ENCODE measurements at regions not wholly inside any gene's neighbourhood (a gene's known extent, or its start where the extent isn't known, plus 50 kb on each side); places are given as distances from the start of the nearest gene placed in this dataset.
A peak's percentile ranks its signal among the peaks of the same experiment; 100 is the strongest.
"Not testable (repeated sequence)": the region's sequence is repeated elsewhere in the genome, so short reads cannot be mapped to it uniquely, and the experiment has no call there.

DNA sequence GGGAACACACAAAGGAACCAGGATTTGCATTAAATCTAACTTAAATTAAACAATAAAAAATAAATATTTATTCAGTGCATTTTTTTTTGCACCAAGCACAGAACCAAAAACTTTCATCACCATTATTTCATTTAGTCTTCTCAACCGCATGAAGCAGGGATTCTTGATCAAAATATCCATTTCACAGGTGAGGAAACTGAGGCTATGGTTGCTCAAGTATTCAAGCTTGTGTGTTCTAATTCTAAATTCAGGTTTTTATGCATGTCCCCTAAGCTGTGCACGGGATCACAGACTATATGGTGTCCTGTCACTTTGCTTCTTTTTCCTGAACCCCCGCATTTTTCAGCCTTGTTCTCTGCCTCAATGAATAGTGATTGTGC is 64.3 kb upstream of the BCL6 start:
- DNase-seq (ENCODE audit: low spot score) (no peak), ATAC-seq (no peak)
- Mint-ChIP-seq H3K4me1 (ENCODE audit: low read depth in 2 of 2) (peaks cover 15 to 36% of the 10 kb centered on the region in 2 donors), H3K27ac (no peak overlapping the region), H3K9me3 (peaks cover 3% of the 10 kb centered on the region), H3K4me3 (no peak overlapping the region), H3K27me3 (no peaks in the 10 kb centered on the region), H3K36me3 (peaks cover 14% of the 10 kb centered on the region)

DNA sequence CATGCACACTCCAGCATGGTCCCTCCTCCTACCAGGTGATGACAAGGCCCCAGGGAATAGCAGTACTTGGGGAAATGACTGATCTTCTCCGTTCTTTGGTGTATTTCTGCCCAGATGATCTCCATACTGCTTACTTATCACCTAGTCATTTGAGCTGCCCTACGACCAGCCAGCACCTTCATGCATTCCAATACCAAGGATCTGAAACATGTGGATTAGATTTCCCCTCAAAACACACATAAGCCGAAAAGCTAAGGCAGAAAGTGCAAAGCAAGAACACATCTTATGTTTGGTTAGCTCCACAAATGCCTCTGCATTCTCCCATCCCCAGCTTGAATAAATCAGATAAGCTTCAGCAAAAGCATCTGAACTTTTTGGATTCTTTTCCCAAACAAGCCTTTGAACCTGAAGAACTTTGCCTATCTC is 64.8 kb upstream of the BCL6 start:
- H3K36me3 Mint-ChIP-seq: peaks cover 14% of the 10 kb centered on the region
- peaks cover 12 to 31% of the 10 kb centered on the region in 2 donors for H3K4me1 Mint-ChIP-seq (ENCODE audit: low read depth in 2 of 2)
- ATAC-seq (no peak), DNase-seq (ENCODE audit: low spot score) (no peak)
- H3K27me3 Mint-ChIP-seq: no peaks in the 10 kb centered on the region
- H3K4me3 Mint-ChIP-seq: no peak overlapping the region
- peaks cover 3% of the 10 kb centered on the region for H3K9me3 Mint-ChIP-seq
- H3K27ac Mint-ChIP-seq: no peak overlapping the region

DNA sequence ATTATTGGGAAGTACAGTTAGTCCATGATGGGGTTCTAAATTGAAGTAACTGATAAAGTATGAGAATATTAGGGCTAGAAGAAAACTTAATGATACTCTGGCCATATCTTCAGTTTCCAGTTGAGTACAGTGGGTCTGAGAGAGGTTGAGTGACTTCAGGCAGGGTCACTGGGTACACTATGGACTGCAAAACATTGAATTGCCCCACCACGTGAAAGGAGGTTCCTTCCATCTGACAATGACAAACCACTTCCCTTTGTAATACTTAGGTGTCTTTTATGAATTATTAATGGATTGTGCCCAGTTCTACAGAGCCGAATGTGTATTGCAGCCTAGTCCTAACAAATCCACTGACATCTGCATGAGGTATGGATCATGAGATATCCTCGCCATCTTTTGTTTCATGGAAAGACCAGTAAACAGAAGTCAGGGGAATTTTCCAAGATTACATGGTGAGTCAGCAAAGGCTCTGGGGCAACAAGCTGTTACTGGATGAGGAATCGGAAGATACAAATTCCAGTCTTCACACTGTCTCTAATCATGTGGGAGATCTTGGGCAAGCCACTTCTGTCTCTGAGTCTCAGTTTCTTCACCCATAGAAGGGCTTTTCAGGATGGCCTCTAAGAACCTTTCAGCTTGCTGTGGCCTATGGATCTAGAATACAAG is 66.5 kb upstream of the BCL6 start:
- H3K27me3 Mint-ChIP-seq: no peaks in the 10 kb centered on the region
- no peaks in the 10 kb centered on the region for H3K9me3 Mint-ChIP-seq
- no peak overlapping the region for H3K4me3 Mint-ChIP-seq
- no peak for DNase-seq (ENCODE audit: low spot score)
- peaks cover 3% of the 10 kb centered on the region for H3K36me3 Mint-ChIP-seq
- no peak for ATAC-seq
- H3K4me1 Mint-ChIP-seq (ENCODE audit: low read depth in 2 of 2): peaks cover 8 to 18% of the 10 kb centered on the region in 2 donors
- H3K27ac Mint-ChIP-seq: no peak overlapping the region

DNA sequence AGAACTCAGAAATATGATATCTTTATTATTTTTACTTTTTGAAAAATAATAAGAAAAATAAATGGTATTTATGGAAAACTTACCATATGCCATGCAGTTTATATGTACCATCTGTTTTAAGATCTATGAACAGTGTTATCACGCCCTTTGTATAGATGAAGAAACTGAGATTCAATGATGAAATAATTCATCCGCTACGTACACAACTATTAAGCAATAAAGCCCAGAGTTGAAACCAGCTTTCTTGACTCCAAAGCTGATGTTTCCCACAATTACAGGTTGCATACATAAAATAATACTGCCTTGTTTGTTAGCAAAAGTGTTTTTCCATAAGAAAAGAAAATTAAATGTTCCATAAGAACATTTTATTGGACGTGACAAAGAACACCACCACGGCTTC is 67.2 kb upstream of the BCL6 start:
- DNase-seq (ENCODE audit: low spot score): no peak
- ATAC-seq: no peak
- Mint-ChIP-seq H3K27me3 (no peaks in the 10 kb centered on the region), H3K27ac (no peak overlapping the region), H3K36me3 (peaks cover under 1% of the 10 kb centered on the region), H3K9me3 (peaks cover 2% of the 10 kb centered on the region), H3K4me3 (no peak overlapping the region), H3K4me1 (ENCODE audit: low read depth in 2 of 2) (peaks cover 8 to 11% of the 10 kb centered on the region in 2 donors)

DNA sequence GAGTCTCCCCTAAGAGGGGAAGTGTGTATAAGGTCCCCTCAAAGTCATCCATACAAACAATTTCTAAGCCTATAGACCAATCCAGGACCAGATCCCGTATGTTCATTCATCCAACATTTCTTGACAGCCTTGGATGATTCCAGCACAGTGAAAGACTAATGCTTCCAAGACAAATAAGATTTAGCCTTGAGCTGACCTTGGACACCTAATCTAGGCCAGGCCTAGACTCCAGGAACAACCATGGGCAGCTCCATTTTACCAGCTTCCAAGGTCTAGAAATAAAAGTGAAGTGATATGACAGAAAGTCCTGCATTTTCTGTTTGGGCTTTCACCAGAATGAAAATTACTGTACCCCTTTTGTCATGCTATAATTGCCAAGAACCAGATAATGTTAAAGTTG is 67.9 kb upstream of the BCL6 start:
- H3K9me3 Mint-ChIP-seq: peaks cover 5% of the 10 kb centered on the region
- H3K4me1 Mint-ChIP-seq (ENCODE audit: low read depth in 2 of 2): peaks cover 8 to 10% of the 10 kb centered on the region in 2 donors
- H3K27ac Mint-ChIP-seq: no peak overlapping the region
- H3K4me3 Mint-ChIP-seq: no peak overlapping the region
- H3K27me3 Mint-ChIP-seq: no peaks in the 10 kb centered on the region
- no peak for ATAC-seq
- no peak for DNase-seq (ENCODE audit: low spot score)
- H3K36me3 Mint-ChIP-seq: peaks cover 4% of the 10 kb centered on the region

DNA sequence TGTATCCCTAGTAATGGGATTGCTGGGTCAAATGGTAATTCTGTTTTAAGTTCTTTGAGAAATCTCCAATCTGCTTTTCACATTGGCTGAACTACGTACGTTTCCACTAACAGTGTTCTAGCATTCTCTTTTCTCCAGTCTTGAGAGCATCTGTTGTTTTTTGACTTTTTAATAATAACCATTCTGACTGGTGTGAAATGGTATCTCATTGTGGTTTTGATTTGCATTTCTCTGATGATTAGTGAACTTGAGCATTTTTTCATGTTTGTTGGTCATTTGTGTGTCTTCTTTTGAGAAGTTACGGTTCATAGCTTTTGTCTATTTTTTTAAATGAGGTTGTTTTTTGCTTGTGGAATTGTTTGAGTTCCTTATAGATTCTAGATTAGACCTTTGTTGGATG is 72.5 kb upstream of the BCL6 start:
- not testable (repeated sequence) for H3K9me3 Mint-ChIP-seq; H3K27ac Mint-ChIP-seq; H3K36me3 Mint-ChIP-seq; ATAC-seq; DNase-seq (ENCODE audit: low spot score); H3K27me3 Mint-ChIP-seq; H3K4me3 Mint-ChIP-seq
- H3K4me1 Mint-ChIP-seq (ENCODE audit: low read depth in 2 of 2): peaks cover 17 to 18% of the 10 kb centered on the region in 2 donors

DNA sequence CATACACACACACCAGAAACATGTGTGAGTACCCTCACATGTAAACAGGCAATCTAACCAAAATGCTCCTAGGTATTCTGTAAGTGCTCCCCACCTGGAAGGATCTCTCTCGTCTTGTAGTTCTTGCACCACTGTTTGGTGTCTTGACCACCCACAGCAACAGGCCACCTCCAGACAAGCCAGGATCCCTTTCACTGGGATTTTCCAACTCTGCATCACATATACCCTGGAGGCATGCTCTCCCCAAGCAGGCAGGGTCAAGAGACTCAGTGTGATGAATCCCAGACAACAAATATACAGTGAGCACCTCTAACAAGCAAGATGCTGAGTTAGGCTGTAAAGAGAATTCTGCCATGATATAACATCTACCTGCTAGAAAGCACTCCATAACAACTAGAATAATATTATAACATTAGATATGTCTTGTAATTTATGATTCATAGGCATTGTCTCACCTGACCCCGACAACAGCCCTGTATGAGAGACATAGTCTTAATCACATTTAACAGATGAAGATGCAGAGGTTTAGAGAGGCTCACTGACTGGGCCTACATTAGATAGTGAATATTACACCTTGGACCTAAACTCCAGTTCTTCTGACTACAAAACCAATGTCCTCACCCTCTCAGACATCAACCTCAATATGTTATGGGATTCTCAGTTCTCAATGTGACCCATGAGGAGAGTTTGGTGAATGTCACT is 76.5 kb upstream of the BCL6 start:
- peak overlapping the region; percentile 70 to 79 for H3K27ac Mint-ChIP-seq
- no peak for DNase-seq (ENCODE audit: low spot score)
- ATAC-seq: no peak

DNA sequence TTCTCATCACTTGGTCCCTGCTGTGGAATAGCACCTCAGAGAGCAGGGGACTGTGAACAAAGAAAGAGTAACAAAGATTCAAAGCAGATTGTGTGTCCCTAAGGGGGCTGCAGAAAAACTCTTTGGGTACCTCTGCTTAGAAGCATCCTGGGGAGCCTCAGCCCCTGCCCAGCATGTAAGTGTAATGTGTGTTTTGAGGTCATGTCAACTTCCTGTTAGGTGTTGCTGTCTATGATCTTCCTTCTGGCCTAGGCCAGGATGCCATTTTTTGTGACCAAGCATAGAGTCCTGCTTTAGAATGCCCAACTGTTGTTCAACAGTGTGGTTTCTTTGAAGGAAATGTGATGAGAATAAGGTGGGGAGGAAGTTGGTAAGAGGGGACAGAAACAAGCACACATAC is 77.1 kb upstream of the BCL6 start:
- H3K36me3 Mint-ChIP-seq: peaks cover 8% of the 10 kb centered on the region
- H3K4me1 Mint-ChIP-seq (ENCODE audit: low read depth in 2 of 2): peaks cover 29% of the 10 kb centered on the region in 2 donors
- no peak for DNase-seq (ENCODE audit: low spot score)
- peaks cover 9% of the 10 kb centered on the region for H3K9me3 Mint-ChIP-seq
- ATAC-seq: peak; percentile 74 to 90
- peak overlapping the region; percentile 44 for H3K4me3 Mint-ChIP-seq
- H3K27me3 Mint-ChIP-seq: no peaks in the 10 kb centered on the region
- peak overlapping the region; percentile 70 to 79 for H3K27ac Mint-ChIP-seq

More for the DNA sequence above, 76.5 kb upstream of the BCL6 start:
- Mint-ChIP-seq H3K27me3 (no peaks in the 10 kb centered on the region), H3K36me3 (peaks cover 8% of the 10 kb centered on the region), H3K4me1 (ENCODE audit: low read depth in 2 of 2) (peaks cover 29% of the 10 kb centered on the region in 2 donors), H3K4me3 (peak overlapping the region; percentile 44), H3K9me3 (peaks cover 10% of the 10 kb centered on the region)

DNA sequence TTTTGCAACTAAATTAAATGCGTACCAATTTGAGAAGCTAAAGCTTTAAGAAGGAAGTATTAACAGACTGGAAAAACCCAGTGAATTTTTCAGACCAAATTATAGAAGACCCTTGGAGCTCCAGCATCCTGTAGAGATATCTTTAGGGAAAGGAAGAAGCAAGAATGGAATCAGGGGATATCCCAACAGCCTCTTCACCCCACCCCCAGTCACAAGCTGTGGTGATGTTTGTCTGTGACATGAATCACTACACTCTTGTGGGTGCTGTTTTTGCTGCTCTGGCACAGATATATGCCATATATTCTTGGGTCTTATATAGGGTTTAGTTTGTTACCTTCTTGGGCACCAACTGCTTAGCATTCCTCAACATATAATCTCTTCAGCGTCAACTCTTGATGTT is 78.5 kb upstream of the BCL6 start:
- DNase-seq (ENCODE audit: low spot score): no peak
- peak overlapping the region; percentile 31 to 38 for H3K27ac Mint-ChIP-seq
- peaks cover 5% of the 10 kb centered on the region for H3K9me3 Mint-ChIP-seq
- no peaks in the 10 kb centered on the region for H3K27me3 Mint-ChIP-seq
- no peak overlapping the region for H3K4me3 Mint-ChIP-seq
- ATAC-seq: no peak
- peaks cover 4% of the 10 kb centered on the region for H3K36me3 Mint-ChIP-seq
- H3K4me1 Mint-ChIP-seq (ENCODE audit: low read depth in 2 of 2): peaks cover 35 to 38% of the 10 kb centered on the region in 2 donors

DNA sequence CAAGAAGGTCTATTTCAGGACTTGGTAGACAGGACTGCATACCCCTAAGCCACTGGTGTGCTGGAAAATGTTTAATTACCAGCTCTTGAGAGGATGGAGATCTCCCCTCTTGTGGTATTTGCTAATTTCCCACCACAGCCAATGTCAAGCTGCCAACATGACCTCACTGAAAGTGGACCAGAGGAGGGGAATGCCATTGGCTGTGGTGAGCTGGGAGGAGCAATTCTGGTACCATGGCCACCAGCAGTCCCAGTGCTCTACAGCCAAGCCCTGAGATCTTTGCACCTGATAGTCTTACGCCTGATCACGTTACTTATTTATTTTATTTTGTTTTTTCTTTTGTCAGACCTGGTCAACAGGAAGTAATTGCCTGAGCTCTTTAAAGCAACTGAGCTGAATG is 82.5 kb upstream of the BCL6 start:
- Mint-ChIP-seq H3K27ac (peak overlapping the region in 1 of 2 donors; percentile 80), H3K4me3 (no peak overlapping the region), H3K27me3 (no peaks in the 10 kb centered on the region), H3K4me1 (ENCODE audit: low read depth in 2 of 2) (peaks cover 40 to 54% of the 10 kb centered on the region in 2 donors), H3K36me3 (peaks cover 2% of the 10 kb centered on the region), H3K9me3 (peaks cover 5% of the 10 kb centered on the region)
- no peak for DNase-seq (ENCODE audit: low spot score)
- ATAC-seq: no peak

DNA sequence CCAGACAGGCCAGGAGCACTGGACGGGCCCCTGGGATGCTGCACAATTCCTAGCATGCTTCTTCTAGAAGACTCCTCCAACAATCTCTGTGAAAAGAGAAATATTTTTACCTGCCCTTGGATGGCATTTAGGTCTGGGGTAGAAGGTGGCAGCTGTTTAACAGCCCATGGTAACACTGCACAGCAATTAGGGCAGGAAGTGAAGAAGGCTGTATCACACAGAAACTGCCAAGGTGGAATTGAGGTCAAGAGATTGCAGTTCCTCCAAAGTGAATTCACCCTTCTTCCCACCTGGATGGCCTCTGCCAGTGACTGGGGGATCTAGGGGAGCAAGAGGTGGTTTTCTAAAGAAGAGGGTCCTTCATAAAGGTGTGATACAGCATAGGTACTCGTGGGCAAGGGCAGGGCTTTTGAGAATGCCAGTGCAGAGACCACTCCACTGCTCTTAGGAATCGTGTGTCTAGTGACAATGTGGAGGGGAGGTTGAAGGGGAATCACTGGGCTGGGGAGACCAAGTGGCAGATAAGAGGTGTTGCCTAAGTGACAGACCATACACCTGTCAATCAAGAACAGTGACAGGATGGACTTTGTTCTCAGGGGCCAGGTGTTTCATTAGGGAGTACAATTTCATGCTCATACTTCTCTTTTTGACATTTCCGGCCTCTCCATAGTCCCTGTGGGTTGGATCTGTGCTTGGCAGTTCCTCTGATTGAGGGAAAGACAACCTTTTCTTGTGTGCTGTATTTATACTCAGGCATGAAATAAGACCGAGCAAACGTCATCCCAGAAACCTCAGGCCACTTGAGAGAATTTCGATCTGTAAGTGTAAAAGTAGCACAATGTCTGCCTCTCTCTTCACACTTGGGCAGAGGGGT is 83.5 kb upstream of the BCL6 start:
- Mint-ChIP-seq H3K9me3 (no peaks in the 10 kb centered on the region), H3K27me3 (no peaks in the 10 kb centered on the region), H3K4me1 (ENCODE audit: low read depth in 2 of 2) (peaks cover 35 to 43% of the 10 kb centered on the region in 2 donors), H3K4me3 (peak overlapping the region; percentile 79), H3K27ac (peak overlapping the region; percentile 80 to 87), H3K36me3 (no peaks in the 10 kb centered on the region)
- peak; percentile 64 for DNase-seq (ENCODE audit: low spot score)
- ATAC-seq: peak; percentile 84 to 88

DNA sequence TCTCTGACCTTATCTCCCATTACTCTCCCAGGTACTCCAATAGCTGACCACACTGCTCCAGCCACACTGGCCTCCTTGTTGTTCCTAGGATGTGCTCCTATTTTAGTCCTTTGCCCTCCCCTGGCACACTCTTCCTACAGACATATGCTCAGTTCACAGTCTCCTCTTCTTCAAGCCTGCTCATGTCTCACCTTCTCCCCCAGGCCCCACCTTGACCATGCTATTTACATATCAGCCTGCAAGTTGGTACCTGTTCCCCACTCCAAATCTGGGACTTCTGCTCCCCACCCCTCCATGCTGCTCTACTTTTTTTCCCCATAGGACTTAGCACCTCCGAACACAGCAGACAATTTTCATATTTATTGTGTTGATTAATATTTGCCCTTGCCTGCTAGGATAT is 84.9 kb upstream of the BCL6 start:
- peaks cover 5% of the 10 kb centered on the region for H3K9me3 Mint-ChIP-seq
- peaks cover 41 to 47% of the 10 kb centered on the region in 2 donors for H3K4me1 Mint-ChIP-seq (ENCODE audit: low read depth in 2 of 2)
- DNase-seq (ENCODE audit: low spot score): no peak
- H3K27me3 Mint-ChIP-seq: no peaks in the 10 kb centered on the region
- peaks cover 8% of the 10 kb centered on the region for H3K36me3 Mint-ChIP-seq
- ATAC-seq: no peak
- peak overlapping the region; percentile 68 for H3K4me3 Mint-ChIP-seq
- peak overlapping the region; percentile 60 to 80 for H3K27ac Mint-ChIP-seq

DNA sequence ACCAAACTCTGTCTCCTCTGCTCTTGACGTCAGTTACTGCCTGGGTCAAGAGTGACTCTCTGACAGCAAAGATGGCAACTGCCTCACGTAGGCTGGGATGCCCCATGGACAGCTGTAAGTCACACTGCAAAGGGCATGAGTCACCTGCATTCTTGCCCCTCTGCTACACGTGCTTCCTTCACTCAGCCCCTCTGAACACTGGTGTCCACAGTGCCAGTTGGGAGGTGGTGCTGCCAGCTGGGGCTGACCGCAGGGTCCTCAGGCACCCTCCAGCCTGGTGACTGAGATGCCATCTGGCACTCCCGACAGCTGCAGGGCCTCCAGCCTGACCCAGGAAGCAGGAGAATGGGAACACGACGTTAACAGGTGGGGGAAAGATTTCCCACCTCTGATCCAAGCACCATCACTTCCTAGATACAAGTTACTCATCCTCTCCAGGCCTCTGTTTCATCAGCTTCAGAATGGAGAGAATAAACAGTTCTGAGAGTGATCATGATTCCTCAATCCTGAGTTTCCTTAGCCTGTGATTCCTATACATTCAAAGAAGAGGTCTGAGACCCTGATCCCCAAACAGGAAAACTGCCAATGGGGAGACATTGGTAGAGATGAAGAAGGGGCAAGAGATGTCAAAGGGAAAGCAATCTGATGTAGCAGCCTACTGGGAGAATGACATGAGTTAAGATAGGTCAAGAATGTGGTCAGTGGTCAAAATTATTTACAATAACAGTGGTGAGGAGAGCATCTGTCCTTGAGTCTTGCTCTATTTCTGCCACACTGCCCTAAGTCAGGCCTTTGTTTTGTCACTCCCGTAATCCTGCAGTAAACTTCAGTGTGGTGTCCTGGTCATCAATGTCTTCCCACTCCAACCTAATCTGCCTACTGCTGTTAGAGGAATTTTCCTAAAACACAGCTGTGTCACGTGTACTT is 86.1 kb upstream of the BCL6 start:
- H3K9me3 Mint-ChIP-seq: peaks cover 8% of the 10 kb centered on the region
- peaks cover 13% of the 10 kb centered on the region for H3K36me3 Mint-ChIP-seq
- no peak overlapping the region for H3K27ac Mint-ChIP-seq
- no peaks in the 10 kb centered on the region for H3K27me3 Mint-ChIP-seq
- no peak overlapping the region for H3K4me3 Mint-ChIP-seq
- ATAC-seq (no peak), DNase-seq (ENCODE audit: low spot score) (no peak)
- peaks cover 41 to 47% of the 10 kb centered on the region in 2 donors for H3K4me1 Mint-ChIP-seq (ENCODE audit: low read depth in 2 of 2)
